ENCODE measurements at regions not wholly inside any gene's neighbourhood (a gene's known extent, or its start where the extent isn't known, plus 50 kb on each side); places are given as distances from the start of the nearest gene placed in this dataset.

DNA sequence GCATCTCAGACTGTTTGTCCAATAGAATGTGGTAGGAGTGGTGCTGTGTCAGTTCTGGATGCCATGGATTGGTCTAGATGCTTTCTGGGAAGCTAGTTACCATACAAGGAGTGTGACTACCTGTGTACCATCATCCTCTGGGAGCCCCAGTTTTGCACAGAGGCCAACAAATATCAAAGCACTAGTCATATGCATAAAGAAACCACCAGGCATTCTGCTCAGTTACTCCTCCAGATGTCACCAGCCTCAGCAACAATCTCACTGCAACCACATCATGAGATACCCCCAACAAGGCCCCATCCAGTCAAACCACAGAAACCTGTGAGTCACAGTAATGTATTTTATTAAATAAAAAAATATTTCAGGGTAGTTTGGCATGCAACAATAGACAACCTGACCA, 435.8 kb upstream of the CPEB2 start:
- DNase-seq (ENCODE audit: low read depth): no peak

DNA sequence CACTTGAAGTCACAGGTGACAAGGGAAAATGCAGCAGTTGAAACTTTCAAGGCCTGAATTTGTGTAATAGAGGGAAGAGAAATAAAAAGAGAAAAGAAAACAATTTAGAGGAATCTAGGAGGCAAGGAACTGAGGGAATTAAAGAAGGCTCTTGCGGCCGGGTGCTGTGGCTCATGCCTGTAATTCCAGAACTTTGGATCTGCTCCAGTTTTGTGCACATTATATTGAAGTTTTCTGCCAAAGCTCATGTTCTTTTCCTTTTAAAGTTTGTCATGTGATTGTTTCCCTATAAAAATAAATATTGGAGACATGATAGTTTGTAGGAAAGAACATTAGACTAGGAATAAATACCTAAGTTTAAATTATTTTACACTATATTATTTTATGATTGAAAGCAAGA, 433.9 kb upstream of the CPEB2 start:
- DNase-seq (ENCODE audit: low read depth): no peak

DNA sequence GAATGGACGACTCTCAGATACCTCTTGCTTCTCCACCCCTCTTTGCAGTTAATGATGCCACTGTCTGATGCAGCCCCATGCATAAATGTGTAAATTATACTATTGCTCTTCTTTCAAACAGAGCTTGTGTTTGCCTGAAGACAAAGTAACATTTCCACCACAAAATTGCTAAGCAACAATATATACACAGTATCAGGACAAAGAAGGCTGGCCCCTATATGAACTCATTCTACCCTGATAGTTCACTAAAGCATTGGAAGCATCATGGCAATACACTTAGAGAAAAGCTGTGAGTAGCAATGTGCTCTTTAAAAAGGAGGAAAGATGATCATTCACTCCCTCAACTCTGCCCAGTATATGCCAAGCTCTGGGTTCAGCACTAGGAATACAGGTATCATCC, 427.0 kb upstream of the CPEB2 start:
- no peak for DNase-seq (ENCODE audit: low read depth)

DNA sequence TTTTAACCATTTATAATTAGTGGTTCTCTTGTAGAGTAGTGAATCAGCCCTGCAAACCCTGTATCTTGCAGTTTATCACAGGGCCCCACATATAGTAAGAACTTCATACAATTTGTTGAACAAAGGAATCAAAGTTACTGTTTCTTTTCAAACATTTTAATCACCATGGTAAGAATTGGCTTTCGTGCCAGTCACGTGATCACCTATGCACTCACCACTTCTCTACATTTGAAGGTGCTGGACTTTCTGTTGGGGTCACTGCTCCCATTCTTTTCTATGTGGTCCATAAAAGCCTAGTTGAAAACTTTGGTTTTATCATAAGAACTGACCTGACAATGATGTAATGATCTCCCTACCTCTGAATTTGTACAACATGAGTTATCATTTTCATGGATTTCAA, 426.4 kb upstream of the CPEB2 start:
- no peak for DNase-seq (ENCODE audit: low read depth)

DNA sequence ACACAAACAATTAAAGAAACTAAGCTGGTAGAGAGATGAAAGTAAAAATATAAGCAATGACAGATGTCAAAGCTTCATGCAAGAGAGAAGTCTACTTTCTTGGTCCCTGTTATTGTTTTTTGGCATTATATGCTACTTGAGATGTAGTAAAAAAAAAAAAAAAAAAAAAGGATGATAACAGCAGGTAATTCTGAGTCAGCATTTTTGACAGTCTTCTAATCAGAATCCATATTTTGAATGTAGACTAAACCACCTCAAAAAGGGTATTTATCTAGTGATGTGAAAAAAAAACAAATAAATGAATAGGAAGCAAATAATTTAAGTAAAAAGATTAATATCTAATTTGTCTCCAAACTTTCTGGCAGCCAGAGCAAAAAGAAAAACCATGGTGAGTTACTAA, 422.2 kb upstream of the CPEB2 start:
- DNase-seq (ENCODE audit: low read depth): no peak

DNA sequence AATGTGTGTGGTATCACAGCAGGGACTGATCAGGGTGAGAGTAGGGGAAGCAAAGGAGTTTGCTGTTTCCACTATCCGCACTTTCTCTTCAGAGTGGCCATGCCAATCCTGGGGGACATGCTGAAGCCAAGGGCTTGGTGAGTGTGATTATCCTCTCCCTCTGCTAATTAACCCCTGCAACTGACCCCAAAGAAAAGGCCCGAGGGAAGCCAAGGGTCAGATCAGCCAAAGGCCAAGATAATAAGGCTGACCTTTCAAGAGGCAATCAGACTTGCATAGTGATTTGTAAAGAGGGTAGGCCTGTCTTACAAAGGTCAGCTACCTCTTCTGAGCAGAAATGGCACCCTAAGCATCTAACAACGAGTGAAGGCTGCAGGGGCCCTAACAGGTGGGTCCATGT, 420.5 kb upstream of the CPEB2 start:
- no peak for DNase-seq (ENCODE audit: low read depth)

DNA sequence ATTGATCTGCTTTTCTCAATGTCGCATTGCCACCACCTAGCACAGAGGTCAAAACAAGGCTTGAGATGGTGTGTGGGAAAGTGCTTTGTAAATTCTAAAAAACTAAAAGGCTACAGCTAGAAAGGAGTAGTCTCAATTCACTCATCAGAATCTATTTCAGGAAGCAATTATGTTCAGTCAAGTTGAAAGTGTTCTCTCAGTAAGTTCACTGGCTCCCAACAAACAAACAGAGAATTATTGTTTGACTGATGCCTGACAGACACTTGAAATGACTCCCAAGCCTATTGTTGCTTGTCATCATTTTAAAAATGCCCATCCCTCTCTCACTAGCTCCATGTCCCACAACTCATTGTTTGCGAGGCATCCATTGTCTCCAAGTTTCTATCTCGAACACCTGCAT, 419.6 kb upstream of the CPEB2 start:
- DNase-seq (ENCODE audit: low read depth): no peak

DNA sequence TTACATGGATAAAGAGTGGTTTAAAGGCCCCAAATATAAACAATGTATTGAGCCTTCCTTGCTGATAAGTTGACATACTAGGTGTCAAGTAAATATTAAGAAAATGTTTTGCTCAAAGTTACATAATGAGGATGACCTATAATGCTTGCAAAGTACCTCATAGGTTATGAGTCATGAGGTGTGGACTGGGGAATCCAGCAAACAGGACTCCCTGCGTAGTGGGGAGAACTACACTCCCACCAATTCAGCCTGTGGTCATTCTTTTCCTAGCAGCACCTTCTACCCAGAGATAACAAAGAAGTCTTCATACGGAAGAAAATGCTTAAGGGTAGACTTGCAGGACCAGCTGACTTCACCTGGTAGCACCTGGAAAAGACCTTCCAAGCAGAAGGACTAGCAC, 418.9 kb upstream of the CPEB2 start:
- DNase-seq (ENCODE audit: low read depth): no peak

DNA sequence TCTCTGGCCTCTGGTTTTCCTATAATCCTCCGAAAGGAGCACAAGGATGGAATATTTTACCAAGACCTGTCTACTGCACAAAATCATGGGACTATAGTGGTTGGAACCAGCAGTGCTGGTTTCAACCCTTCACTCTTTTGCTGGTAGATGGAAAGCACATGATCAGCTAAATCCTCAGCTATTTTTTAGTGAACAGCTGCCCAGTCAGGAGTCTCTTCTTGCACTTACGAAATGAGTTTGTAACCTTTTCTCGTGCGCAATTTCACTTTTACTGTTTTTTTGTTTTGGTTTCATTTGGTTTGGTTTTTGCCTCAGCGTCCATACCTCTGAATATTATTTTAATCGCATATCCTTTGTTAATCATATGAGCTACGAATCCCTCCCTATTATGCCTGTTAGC, 418.5 kb upstream of the CPEB2 start:
- DNase-seq (ENCODE audit: low read depth): no peak

DNA sequence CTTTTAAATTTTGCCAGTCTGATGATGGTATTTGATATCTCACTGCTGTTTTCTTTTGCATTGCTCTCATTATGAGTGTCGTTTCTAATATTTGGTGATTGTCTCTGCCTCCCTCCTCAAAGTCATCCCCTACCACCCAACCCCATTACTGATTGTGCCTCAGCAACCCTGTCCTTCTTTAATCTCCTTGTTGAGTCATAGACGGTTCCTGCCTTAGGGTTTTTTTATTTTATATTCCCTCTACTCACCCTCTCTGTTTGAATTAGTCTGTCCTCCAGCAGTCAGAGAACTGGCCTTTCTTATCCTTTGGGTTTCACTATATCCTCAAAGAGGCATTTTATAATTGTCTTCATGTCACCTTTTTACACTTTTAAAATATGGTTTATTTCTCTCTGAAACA, 409.3 kb upstream of the CPEB2 start:
- no peak for DNase-seq (ENCODE audit: low read depth)

DNA sequence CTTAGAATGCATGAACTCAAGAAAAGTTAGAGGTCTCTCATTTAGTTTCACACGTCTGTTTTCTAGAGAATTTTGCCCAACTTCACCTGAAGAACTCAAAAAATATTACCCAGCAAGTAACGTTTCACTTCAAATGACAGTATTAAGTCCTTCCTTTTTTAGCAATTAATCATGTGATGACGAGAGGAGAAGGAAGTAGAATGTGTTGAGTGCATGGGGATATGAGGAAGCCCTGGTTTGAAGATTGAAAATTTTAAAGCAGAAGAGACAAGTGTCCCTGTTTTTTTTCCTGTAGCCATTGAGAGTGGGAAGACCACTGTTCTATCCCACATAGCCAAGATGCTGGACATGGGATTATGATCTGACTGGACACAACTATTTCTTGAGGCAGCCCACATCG, 406.3 kb upstream of the CPEB2 start:
- DNase-seq (ENCODE audit: low read depth): no peak

DNA sequence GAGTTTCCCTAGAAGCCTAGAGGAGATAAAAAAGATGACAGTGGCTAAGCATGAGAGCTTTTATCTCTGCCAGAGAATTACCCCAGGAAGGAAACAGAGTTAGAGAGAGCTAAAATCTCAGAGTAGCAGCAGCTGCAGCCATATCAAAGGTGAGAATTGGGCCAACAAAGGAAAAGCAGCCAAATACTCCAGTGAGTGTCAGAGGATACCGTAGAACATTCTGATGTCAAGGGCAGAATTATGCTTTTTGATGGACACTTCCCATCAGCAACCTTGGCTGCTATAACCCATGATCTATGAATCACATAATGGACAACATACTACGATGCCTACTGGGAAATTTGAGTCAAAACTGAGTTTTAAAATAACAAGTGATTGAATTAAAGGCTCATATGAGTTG, 405.8 kb upstream of the CPEB2 start:
- DNase-seq (ENCODE audit: low read depth): no peak

DNA sequence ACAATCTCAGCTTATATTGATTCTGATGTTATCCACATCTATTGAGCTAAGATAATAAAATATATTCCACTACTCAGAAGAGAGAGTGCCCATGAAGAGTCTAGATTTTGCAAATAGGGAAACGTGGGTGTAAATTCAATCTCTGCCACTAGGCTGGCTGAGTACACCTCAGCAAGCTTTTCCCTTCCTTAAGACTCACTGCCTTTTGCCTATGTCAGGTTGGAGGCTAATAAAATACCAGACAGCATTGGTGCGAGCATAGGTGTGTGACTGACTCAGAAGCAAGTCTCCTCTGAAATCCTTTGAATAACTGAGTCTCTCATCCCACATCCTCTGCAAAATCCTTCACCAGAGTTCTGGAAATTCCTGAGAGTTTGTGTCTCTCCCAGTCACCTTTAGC, 405.4 kb upstream of the CPEB2 start:
- DNase-seq (ENCODE audit: low read depth): no peak

DNA sequence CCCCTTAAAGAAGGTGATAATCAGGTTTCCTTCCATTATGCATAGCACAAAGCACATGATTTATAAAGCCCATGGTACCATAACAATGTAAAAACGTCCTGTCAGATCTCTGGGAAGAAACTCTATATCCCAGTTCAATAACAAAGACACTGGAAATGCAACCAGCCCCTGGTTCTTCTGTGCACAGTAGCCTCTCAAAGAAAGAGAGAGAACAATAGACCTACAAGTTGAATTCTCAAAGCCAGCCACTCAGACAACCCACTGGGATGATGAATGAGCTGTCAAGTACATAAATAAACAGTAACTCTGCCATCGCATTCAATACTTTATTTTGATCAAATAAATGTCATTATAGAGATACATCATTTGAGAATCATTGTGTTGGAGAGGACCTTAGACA, 400.1 kb upstream of the CPEB2 start:
- no peak for DNase-seq (ENCODE audit: low read depth)

DNA sequence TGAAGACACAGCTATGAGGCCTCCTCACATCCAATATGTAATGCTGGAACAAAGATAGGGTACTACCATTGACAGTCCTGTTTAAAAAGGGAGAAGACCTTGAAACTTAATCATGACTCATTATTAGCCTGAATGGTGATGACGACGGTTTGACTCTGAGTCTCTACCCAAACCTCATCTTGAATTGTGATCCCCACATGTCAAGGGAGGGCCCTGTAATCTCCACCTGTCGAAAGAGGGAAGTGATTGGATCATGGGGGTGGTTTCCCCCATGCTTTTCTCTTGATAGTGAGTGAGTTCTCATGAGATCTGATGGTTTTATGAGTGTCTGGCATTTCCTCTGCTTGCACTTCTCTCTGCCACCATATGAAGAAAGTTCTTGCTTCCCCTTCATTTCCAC, 395.3 kb upstream of the CPEB2 start:
- DNase-seq (ENCODE audit: low read depth): no peak

DNA sequence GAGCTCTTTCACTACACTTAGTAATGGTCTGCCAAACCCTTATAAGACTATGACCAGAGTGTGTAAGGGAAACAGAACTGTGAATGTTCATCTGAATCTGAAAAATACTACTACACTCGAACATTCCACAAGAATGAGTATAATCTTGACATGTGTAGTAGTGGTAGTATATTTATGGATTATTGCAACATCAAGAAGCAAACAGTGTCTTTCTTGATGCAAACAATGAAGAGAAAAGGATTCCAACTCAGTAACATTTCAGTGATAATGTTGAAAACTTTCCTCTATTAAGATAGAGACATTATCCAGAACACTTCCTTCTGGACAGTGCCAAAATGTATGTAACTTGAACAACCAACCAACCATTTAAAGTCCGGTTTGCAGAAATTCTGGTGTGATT, 394.7 kb upstream of the CPEB2 start:
- DNase-seq (ENCODE audit: low read depth): no peak

DNA sequence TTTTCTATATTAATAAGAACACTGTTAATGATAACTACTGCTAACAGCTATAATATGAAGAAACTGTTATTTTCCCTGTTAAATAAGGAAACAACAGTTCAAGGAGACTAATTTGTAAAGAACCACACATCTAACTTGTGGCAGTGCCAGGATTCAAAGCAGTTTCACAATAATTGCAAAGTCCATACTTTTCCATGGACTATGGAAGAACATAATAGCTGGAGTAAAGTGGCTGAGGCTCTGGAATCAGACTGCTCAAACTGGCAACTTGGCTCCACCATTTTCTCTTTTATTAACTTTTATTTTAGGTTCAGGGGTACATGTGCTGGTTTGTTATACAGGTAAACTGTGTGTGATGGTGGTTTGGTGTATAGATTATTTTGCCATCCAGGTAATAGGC, 393.7 kb upstream of the CPEB2 start:
- DNase-seq (ENCODE audit: low read depth): no peak

DNA sequence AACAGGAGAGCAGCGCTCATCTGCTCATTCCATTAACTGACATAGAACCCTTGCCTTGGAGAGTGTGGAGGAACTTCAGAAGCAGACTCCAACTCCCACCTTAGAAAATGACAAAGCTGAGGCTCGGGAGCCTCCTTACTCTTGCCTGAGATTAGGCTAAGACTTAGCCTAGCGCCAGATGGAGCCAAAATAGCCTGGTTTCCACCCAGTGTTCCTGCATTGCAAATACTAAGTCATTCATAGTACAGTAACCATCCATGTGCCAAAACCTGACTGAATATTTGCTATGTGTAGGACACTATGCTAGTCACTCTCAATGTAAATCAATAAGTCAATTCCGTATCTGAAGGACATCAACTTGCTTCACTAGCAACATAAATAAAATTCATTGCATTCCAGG, 387.4 kb upstream of the CPEB2 start:
- no peak for DNase-seq (ENCODE audit: low read depth)

DNA sequence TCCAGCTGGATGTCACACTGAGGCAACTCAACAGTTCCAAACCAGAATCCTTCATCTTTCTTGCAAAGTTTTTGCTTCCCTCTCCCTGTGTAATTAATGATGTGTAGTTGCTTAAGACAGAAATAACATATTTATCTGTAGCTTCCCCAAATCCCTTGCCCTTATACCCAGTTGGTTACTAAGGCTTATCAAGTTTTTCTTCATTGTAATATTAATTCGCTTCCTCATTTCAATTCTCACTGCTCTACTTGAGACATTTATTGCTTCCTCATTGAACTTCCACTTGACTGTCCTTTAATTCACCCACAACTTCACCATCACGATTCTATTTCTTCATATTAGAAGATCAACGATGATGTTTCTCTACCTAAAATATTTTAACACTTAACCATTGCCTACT, 386.6 kb upstream of the CPEB2 start:
- no peak for DNase-seq (ENCODE audit: low read depth)

DNA sequence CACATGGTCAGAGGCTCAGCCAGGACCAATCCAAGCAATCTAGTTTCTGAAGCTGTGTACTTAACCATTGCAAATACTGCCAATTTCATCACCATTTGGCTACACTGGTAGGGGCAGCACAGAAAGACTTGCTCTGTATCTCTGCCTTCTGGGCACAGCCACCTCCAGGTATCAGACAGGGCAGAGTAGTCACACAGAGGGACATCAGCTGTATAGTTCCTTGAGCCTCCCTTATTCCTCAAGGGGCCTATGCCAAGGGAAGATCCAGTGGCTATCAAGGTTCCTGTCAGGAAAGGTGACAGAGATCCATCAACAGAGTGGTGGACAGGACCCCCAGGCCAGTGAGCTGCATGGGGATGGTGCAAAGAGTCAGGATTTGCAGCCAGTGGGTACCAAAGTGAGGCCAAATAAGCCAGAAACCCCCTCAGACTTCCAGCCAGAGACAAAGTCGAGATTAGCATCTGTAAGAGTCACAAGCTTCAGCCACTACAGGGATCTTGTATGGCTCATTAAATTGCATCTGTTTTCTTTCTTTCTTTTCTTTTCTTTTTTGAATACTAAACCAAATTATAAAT, 381.6 kb upstream of the CPEB2 start:
- no peak for DNase-seq (ENCODE audit: low read depth)

DNA sequence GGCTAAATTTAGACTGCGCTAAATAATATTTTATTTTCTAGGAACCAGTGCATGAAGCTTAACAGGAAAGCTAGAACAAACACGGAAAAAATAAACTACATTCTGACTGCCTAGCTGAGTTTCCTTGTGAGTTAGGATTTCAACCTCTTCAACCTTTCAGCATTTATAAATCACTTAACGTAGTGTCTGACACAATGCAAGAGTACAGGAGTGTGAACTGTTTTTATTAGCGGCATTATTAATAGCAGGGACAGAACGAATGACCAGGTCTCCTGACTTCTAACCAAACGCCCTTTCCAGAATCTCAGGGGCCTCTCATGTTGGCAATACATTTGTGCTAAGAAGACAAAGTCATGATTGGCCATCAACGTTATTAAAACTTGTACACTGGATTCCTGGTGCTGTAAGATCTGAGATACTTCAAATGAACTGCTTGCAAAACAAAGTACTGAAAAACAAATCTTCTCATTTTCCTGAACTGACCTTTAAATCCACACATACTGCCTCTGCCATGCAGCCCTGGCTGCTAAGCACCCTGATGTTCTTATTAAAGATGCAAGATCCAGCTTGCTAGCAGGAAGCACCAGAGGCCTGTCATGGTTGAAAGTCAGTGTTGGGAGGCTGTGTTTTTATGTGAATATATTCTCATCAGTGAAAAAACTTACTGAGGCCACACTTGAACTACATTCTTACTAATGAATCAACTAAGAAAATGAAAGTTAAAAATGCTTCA, 380.4 kb upstream of the CPEB2 start:
- DNase-seq (ENCODE audit: low read depth): no peak

DNA sequence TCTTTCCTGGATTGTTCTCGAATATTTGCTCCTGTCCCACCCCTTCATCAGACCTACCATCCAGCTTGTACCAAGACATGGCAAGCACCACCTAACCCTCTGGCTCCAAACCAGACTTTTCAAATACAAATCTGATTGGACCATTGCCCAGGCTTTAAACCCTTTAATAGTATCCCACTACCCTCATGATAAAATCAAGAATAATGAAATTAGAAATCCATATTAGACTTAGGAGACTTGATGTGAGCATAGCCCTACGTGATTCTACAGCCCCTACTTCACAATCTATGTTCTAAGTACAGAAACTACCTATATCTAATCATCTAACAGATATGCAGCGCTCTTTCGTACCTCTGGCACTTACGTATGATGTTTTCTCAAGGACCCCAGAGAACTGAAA, 375.2 kb upstream of the CPEB2 start:
- DNase-seq (ENCODE audit: low read depth): no peak

DNA sequence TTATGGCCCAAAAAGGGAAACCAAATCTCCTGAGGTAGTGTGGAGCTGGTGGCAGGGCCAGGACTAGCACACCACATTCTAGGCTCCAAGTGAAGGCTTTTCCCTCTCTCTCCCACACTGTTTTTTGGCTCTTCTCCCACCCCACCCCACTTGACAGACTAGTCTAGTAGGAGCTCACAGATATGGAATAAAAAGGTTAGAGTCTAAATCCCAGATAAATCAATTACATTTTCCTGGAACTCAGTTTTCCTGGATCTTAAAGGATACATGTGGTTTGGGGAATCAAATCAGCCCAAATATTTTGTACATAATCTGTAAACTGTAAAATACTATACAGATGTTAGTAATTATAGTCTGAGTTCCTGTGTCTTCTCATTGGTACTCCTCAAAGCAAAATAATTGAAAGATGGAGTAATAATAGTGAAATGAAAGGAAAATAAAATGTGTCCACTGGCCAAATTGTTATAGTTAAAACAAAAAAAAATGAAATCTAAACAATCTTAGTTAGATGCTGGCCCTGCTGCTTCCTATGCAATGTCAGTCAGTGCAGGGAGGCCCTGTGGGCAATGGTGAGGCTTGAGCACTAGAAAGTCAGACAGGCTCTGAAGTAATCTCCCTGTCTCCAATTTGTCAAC, 370.4 kb upstream of the CPEB2 start:
- no peak for DNase-seq (ENCODE audit: low read depth)

DNA sequence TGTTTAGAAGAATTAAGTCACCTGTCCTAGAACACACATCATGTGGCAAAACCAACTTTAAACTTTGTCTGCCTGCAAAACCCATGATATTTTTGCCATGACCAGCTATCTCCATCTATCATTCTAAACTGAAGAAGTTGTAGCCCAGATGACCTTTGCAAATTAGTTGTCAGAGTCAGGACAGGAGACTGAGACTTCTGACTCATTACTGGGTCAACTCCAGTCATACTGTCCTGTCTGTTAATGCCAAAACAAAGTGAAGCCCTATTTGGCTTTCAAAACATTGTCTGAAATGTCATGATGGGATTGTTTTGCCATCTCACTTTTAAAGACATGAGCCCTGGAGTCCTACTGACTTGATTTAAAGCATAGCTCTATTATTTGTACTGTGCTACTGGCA, 365.7 kb upstream of the CPEB2 start:
- DNase-seq (ENCODE audit: low read depth): no peak
